ENCODE measurements at regions not wholly inside any gene's neighbourhood (a gene's known extent, or its start where the extent isn't known, plus 50 kb on each side); places are given as distances from the start of the nearest gene placed in this dataset.

- no peaks in the 10 kb centered on the region for H3K79me2 ChIP-seq
- H3K9me3 ChIP-seq (ENCODE audit: control insufficient read depth, low read length): no peaks in the 10 kb centered on the region
- H3K4me1 ChIP-seq: peaks cover 18% of the 10 kb centered on the region
- no peak overlapping the region for H3K4me2 ChIP-seq (ENCODE audit: low read length)
- H3K36me3 ChIP-seq (ENCODE audit: control insufficient read depth, insufficient read depth, low read length): no peaks in the 10 kb centered on the region
- no peak overlapping the region for H2AFZ ChIP-seq
- H3K27me3 ChIP-seq (ENCODE audit: control insufficient read depth, insufficient read depth, low read length): no peaks in the 10 kb centered on the region
- no peak for TF ChIP-seq CTCF (IDR thresholded peaks at IDR 0.05)
- no peak overlapping the region for H3K4me3 ChIP-seq (ENCODE audit: low read depth, low read length)
- H3K9ac ChIP-seq: no peak overlapping the region
- H3K27ac ChIP-seq: no peak overlapping the region
Measured at GRCh38 chr2:8304821-8305766, 376.8 kb upstream of the ID2 start.

- no peaks in the 10 kb centered on the region for H3K9me3 ChIP-seq (ENCODE audit: control insufficient read depth, low read length)
- H3K27me3 ChIP-seq (ENCODE audit: control insufficient read depth, insufficient read depth, low read length): no peaks in the 10 kb centered on the region
- H3K4me2 ChIP-seq (ENCODE audit: low read length): peak overlapping the region; percentile 7
- peaks cover 18% of the 10 kb centered on the region for H3K4me1 ChIP-seq
- H2AFZ ChIP-seq: no peak overlapping the region
- H3K4me3 ChIP-seq (ENCODE audit: low read depth, low read length): no peak overlapping the region
- H3K27ac ChIP-seq: no peak overlapping the region
- TF ChIP-seq CTCF (IDR thresholded peaks at IDR 0.05): no peak
- no peaks in the 10 kb centered on the region for H3K36me3 ChIP-seq (ENCODE audit: control insufficient read depth, insufficient read depth, low read length)
- H3K79me2 ChIP-seq: no peaks in the 10 kb centered on the region
- H3K9ac ChIP-seq: no peak overlapping the region
Measured at GRCh38 chr2:8306530-8307351, 375.1 kb upstream of the ID2 start.

GRCh38 chr2:8307606-8308180 is 374.2 kb upstream of the ID2 start:
- Histone ChIP-seq H3K9ac (no peak overlapping the region), H3K79me2 (no peaks in the 10 kb centered on the region), H3K4me1 (peaks cover 15% of the 10 kb centered on the region), H3K4me3 (ENCODE audit: low read depth, low read length) (no peak overlapping the region), H3K9me3 (ENCODE audit: control insufficient read depth, low read length) (no peaks in the 10 kb centered on the region), H2AFZ (no peak overlapping the region), H3K27me3 (ENCODE audit: control insufficient read depth, insufficient read depth, low read length) (no peaks in the 10 kb centered on the region), H3K27ac (no peak overlapping the region), H3K4me2 (ENCODE audit: low read length) (no peak overlapping the region), H3K36me3 (ENCODE audit: control insufficient read depth, insufficient read depth, low read length) (no peaks in the 10 kb centered on the region)
- no peak for TF ChIP-seq CTCF (IDR thresholded peaks at IDR 0.05)

GRCh38 chr2:8309131-8309530 is 372.7 kb upstream of the ID2 start:
- no peak overlapping the region for H3K9ac ChIP-seq
- H2AFZ ChIP-seq: no peak overlapping the region
- H3K4me2 ChIP-seq (ENCODE audit: low read length): no peak overlapping the region
- no peak for TF ChIP-seq CTCF (IDR thresholded peaks at IDR 0.05)
- H3K4me3 ChIP-seq (ENCODE audit: low read depth, low read length): no peak overlapping the region
- no peaks in the 10 kb centered on the region for H3K9me3 ChIP-seq (ENCODE audit: control insufficient read depth, low read length)
- H3K4me1 ChIP-seq: peaks cover 18% of the 10 kb centered on the region
- no peaks in the 10 kb centered on the region for H3K27me3 ChIP-seq (ENCODE audit: control insufficient read depth, insufficient read depth, low read length)
- no peak overlapping the region for H3K27ac ChIP-seq
- H3K36me3 ChIP-seq (ENCODE audit: control insufficient read depth, insufficient read depth, low read length): no peaks in the 10 kb centered on the region
- no peaks in the 10 kb centered on the region for H3K79me2 ChIP-seq

Data from parathyroid adenoma (tissue), 2 donors.